Activated naive CD8-positive, alpha-beta T cell treated with anti-CD3 and anti-CD28 coated beads, Interleukin-2, amount 50 U/mL, for 24 hours (primary cell): ENCODE measurements at regions not wholly inside any gene's neighbourhood (a gene's known extent, or its start where the extent isn't known, plus 50 kb on each side); places are given as distances from the start of the nearest gene placed in this dataset.

Source experiments
- ATAC-seq: fragments of 150-1000 bp; cut with Tn5 transposase; one replicate; pipeline ENCODE4 v1.10.0; 2021
- DNase-seq: peaks from one replicate; pipeline ENCODE4 v3.0.0; 2021
- H3K27ac Mint-ChIP-seq: one replicate; pipeline ENCODE4 v1.8.0; 2021; ENCODE audit warnings: mild to moderate bottlenecking, mixed read lengths
- H3K27me3 Mint-ChIP-seq: one replicate; pipeline ENCODE4 v1.8.0; 2021; ENCODE audit warnings: mixed read lengths
- H3K36me3 Mint-ChIP-seq: one replicate; pipeline ENCODE4 v1.8.0; 2021; ENCODE audit warnings: low read depth, mixed read lengths
- H3K4me1 Mint-ChIP-seq: one replicate; pipeline ENCODE4 v1.8.0; 2021; ENCODE audit warnings: mixed read lengths
- H3K4me3 Mint-ChIP-seq: one replicate; pipeline ENCODE4 v1.8.0; 2021; ENCODE audit warnings: mild to moderate bottlenecking, moderate library complexity, mixed read lengths
- H3K9me3 Mint-ChIP-seq: one replicate; pipeline ENCODE4 v1.8.0; 2021; ENCODE audit warnings: mixed read lengths

DNA sequence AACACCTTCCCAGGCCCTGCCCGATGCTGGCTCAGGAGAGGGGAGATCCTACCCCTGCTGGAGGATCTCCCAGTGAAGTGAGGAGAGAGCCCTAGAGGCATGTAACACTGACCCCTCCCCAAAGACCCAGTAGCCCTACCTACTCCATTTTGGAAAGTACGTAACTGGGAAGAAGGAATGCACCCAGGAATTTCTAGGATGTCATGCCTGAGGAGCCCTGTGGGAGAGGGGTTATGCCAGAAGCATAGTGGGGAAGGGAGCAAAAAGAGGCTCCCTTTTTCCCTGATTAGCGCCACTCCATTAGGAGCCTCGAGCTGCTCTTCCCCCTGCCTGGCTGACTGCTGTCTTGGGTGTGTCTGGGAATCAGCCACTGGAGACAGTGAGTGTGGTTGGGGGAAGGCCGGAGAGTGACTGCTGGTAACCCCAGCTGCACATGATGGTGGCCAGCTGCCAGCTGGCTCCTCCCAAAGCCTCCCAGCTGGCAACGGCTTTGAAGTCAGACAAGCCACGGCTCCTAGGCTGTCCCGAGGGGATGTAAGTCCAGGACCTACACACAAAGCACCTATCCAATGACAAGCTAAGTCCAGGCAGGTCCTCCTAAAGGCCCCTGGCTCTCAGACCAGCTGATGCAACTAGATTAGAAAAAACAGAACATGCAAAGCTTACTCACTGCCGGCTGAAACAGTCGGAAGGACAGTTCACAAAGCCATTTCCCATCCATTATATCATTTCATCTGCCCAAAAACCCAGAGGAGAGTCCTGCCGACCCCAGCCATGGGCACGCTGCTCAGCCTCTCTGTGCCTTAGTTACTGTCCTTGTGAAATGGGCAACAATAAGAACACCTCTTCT, 136.5 kb upstream of the ABCA1 start:
- Mint-ChIP-seq H3K27me3 (peaks cover 6% of the 10 kb centered on the region), H3K9me3 (no peaks in the 10 kb centered on the region), H3K36me3 (no peaks in the 10 kb centered on the region), H3K4me3 (no peak overlapping the region), H3K27ac (no peak overlapping the region), H3K4me1 (peaks cover 14% of the 10 kb centered on the region)
- DNase-seq (peak; percentile 4), ATAC-seq (peak; percentile 21)

DNA sequence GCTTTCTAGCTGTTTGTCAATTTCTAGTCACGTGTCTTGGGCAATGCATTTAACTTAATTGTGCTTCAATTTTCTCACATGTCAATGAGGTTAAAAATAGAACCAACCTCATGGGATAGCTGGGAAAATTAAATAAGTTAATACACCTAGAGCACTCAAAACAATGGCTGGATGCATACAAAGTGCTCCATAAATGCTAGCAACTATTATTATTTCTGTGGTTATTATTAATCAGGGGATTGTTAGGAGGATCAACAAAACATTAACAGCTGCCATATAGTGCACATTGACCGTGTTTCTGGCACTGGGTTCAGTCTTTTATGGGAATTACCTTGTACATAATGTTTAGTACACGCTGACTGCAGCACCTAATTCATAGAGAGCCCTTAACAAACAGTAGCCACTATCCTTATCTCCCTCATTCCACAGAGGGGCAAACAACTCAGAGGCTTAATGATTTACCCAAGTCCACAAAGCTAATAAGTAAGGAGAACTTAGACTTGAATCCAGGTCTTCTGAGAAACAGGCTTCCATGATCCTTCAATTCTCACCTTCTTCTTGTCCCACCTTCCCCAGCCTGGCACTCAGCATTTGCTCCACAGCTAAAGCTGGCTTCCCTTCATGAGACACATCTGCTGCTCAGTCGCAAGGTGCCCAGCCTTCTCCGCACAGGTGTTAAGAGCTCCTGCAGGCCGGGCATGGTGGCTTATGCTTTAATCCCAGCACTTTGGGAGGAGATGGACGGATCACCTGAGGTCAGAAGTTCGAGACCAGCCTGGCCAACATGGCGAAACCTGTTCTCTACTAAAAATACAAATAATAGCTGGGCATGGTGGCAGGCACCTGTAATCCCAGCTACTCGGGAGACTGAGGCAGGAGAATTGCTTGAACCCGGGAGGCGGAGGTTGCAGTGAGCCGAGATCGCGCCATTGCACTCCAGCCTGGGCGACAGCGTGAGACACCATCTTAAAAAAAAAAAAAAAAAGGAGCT, 137.4 kb upstream of the ABCA1 start:
- Mint-ChIP-seq H3K9me3 (no peaks in the 10 kb centered on the region), H3K4me3 (no peak overlapping the region), H3K27ac (no peak overlapping the region), H3K27me3 (peaks cover 6% of the 10 kb centered on the region), H3K36me3 (no peaks in the 10 kb centered on the region), H3K4me1 (peaks cover 14% of the 10 kb centered on the region)
- DNase-seq (no peak), ATAC-seq (no peak)

DNA sequence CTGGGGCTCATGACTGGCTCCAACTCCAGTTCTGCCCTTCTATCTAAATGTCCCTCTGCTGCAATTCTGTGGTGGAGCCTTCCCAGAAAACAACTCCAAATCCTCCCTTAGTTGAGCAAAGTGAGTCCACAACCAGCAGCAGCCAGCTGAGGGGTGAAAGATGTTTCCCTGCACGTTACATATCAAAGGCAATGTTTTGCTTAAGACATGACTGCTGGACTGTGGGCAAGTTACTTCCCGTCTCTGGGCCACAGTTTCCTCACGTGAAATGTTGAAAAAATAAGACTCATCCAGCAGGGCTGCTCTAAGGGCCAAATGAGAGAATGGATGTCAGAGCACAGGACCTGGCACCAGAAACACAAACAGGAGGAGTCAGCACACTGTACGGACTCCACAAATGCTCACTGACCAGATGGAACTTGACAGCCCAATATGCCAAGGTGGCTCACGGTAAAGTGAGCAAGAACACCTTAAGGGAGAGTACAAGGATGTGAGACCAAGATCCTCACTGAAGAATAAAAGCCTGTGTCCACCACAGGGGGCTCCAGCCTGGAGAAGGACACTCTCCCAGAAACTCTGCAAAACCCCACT, 138.4 kb upstream of the ABCA1 start:
- no peak overlapping the region for H3K27ac Mint-ChIP-seq
- ATAC-seq (no peak), DNase-seq (no peak)
- no peaks in the 10 kb centered on the region for H3K9me3 Mint-ChIP-seq
- peaks cover 14% of the 10 kb centered on the region for H3K4me1 Mint-ChIP-seq
- peaks cover 6% of the 10 kb centered on the region for H3K27me3 Mint-ChIP-seq
- H3K36me3 Mint-ChIP-seq, result no peaks in the 10 kb centered on the region
- no peak overlapping the region for H3K4me3 Mint-ChIP-seq

DNA sequence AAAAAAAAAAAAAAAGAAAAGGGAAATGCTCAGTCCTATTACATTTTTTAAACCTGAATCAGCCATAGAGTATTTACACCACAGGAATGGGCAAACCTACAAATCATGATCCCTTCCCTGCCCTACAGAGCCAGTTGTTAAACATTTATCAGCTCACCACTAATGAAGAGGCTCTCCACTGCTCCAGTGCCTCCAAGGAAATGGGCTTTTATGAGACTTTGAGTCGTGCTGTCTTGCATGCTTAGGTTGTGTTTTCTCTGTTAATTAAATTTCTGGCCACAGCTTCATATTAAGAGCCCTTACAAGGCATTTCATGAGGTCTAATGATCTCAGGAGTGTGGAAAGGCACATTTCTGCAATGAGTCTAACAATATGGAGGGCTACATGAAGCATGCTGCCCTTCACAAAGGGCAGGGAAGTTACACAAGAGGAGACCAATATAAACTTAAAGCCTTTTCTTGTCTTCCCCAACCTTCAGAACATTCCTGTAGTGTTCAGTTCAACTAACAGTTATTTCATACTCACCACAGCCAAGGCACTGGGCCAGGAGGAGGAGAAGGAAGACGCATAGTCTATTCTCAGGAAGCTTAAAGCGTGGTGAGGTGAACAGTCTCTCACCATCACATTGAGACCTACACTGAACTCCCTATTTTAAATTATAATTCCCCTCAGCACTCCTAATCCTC, 140.1 kb upstream of the ABCA1 start:
- peaks cover 14% of the 10 kb centered on the region for H3K4me1 Mint-ChIP-seq
- H3K4me3 Mint-ChIP-seq, result no peak overlapping the region
- no peak for DNase-seq
- ATAC-seq, result no peak
- H3K27me3 Mint-ChIP-seq, result peaks cover 3% of the 10 kb centered on the region
- no peak overlapping the region for H3K27ac Mint-ChIP-seq
- H3K9me3 Mint-ChIP-seq, result no peaks in the 10 kb centered on the region
- H3K36me3 Mint-ChIP-seq, result no peaks in the 10 kb centered on the region

DNA sequence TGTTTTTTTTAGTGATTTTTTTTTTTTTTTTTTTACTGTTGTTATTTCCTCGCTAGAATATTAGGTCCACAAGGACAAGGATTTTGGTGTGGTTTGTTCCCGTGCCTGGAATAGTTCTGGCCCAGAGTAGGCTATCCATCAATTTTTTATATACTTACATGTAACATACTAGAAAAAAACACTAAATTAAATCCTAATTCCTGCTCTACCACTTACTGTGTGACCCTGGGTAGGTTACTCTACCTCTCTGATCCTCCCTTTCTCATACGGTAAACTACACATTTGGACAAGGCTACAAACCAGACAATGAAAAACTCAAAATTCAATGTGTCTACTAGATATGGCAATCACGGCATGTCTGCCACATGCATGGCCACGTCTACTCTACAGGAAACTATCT, 141.3 kb upstream of the ABCA1 start:
- Mint-ChIP-seq H3K36me3 (no peaks in the 10 kb centered on the region), H3K4me3 (no peak overlapping the region), H3K4me1 (peaks cover 6% of the 10 kb centered on the region), H3K27ac (no peak overlapping the region), H3K9me3 (no peaks in the 10 kb centered on the region), H3K27me3 (peaks cover 3% of the 10 kb centered on the region)
- DNase-seq (no peak), ATAC-seq (no peak)

DNA sequence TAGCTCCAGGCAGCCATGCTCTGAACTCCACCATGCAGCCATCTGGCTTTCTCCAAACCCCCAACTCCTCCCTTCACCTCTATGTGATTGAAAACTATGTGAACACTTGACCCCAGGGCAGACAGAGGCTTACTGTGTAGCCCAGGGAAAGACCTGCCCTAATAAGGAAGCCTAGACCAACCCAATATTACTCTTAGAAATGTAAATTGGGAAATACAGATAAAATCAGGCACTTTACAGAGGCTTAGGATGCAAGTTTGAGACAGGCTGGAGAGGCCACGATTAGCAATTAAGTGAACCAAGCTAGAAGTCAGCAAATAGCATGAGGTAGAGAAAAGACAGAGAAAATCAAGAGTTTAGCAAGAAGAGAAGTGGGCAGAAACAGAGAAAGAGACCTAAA, 141.7 kb upstream of the ABCA1 start:
- ATAC-seq (no peak), DNase-seq (no peak)
- Mint-ChIP-seq H3K27me3 (peaks cover 3% of the 10 kb centered on the region), H3K4me3 (no peak overlapping the region), H3K36me3 (no peaks in the 10 kb centered on the region), H3K27ac (no peak overlapping the region), H3K9me3 (no peaks in the 10 kb centered on the region), H3K4me1 (peaks cover 5% of the 10 kb centered on the region)

DNA sequence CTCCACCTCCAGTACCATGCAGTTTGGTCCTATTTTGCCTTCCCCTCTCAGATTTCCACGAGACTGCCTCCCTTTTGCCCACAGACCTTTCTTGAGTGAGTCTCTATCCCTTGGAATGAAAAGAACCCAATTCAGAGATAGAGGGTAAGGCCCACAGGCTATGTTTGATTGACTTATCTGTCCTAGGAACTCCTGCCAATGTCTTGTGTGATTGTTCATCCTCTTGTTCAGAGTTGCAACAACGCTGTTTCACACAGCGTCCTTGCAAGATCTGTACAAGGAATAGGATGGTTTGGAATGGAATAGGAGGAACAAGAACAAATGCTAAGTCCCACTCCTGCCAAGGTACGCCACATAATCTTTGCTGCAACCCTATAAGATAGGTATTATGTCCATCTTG, 142.2 kb upstream of the ABCA1 start:
- no peak overlapping the region for H3K27ac Mint-ChIP-seq
- ATAC-seq (no peak), DNase-seq (no peak)
- H3K4me3 Mint-ChIP-seq, result no peak overlapping the region
- peaks cover 3% of the 10 kb centered on the region for H3K4me1 Mint-ChIP-seq
- H3K9me3 Mint-ChIP-seq, result no peaks in the 10 kb centered on the region
- no peaks in the 10 kb centered on the region for H3K36me3 Mint-ChIP-seq
- no peaks in the 10 kb centered on the region for H3K27me3 Mint-ChIP-seq

DNA sequence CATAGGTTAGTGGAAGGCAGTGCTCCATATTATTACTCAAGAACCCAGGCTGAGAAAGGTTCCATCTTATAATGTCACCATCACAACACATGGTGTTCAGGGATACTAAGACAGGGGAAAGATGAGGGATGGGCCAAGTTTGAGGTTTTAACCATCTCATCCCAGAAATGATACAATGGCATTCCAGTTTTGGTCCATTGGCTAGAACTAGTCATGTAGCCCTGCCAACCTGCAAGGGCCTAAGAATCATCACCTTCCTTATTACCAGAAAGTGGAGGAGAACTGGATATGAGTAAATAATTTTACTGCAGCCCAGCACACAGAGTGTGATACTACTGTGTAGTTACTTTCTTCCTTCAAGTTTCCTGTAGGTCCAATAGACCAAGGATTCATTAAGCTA, 144.5 kb upstream of the ABCA1 start:
- Mint-ChIP-seq H3K27me3 (no peaks in the 10 kb centered on the region), H3K4me3 (no peak overlapping the region), H3K4me1 (no peaks in the 10 kb centered on the region), H3K9me3 (no peaks in the 10 kb centered on the region), H3K36me3 (no peaks in the 10 kb centered on the region), H3K27ac (no peak overlapping the region)
- DNase-seq (no peak), ATAC-seq (no peak)

DNA sequence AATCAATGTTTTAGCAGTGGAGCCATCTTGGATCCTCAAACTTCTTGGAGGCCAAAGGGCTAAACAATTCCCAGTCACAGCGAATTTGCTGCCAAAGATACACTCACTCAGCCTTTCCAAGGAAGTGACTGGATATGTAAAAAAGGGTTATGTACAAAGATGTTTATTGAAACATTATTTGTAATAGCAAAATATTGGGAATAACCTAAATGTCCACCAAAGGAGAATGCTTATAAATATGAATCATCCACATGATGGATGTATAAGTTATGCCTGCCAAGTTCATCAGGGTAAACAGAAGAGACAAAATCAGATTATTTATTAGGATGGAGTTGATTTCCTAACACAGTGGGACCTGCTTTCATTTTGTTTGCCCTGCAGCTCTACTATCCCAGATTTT, 145.2 kb upstream of the ABCA1 start:
- no peak for DNase-seq
- H3K27ac Mint-ChIP-seq, result no peak overlapping the region
- H3K27me3 Mint-ChIP-seq, result no peaks in the 10 kb centered on the region
- ATAC-seq, result no peak
- no peaks in the 10 kb centered on the region for H3K9me3 Mint-ChIP-seq
- H3K4me3 Mint-ChIP-seq, result no peak overlapping the region
- no peaks in the 10 kb centered on the region for H3K36me3 Mint-ChIP-seq
- H3K4me1 Mint-ChIP-seq, result no peaks in the 10 kb centered on the region

DNA sequence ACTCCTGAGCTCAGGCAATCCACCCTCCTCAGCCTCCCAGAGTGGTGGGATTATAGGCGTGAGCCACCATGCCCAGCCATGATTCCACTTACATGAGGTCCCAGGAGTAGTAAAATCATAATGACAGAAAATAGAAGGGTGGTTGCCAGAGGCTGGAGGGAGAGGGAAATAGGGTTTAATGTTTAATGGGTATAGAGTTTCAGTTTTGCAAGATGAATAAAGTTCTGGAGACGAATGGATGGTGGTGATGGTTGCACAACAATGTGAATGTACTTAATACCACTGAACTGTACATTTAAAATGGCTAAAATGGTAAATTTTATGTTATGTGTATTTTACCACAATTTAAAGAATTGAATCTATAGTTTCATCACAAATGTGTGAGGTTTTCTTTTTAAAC, 146.5 kb upstream of the ABCA1 start:
- Mint-ChIP-seq H3K27ac (no peak overlapping the region), H3K4me3 (no peak overlapping the region), H3K27me3 (no peaks in the 10 kb centered on the region), H3K36me3 (no peaks in the 10 kb centered on the region), H3K9me3 (no peaks in the 10 kb centered on the region), H3K4me1 (no peaks in the 10 kb centered on the region)
- DNase-seq, result no peak
- no peak for ATAC-seq

DNA sequence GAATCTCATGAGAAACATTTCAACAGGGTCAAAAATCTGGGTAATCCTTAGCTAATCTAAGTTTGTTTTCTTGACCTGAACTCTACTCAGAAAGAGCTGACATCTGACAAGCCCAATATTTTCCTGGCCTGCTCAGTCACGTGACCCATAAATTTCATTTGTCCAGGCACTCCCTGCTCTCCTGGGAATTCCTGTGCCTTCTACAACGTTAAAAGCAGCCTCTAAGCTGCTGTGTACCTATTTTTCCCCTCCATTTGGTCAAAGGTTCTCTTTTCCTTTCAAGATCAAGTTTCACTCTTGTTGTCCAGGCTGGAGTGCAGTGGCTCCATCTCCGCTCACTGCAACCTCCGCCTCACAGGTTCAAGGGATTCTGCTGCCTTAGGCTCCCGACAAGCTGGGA, 148.8 kb upstream of the ABCA1 start:
- ATAC-seq (no peak), DNase-seq (no peak)
- no peak overlapping the region for H3K27ac Mint-ChIP-seq
- H3K36me3 Mint-ChIP-seq, result no peaks in the 10 kb centered on the region
- H3K9me3 Mint-ChIP-seq, result no peaks in the 10 kb centered on the region
- H3K27me3 Mint-ChIP-seq, result no peaks in the 10 kb centered on the region
- H3K4me3 Mint-ChIP-seq, result no peak overlapping the region
- H3K4me1 Mint-ChIP-seq, result no peaks in the 10 kb centered on the region

DNA sequence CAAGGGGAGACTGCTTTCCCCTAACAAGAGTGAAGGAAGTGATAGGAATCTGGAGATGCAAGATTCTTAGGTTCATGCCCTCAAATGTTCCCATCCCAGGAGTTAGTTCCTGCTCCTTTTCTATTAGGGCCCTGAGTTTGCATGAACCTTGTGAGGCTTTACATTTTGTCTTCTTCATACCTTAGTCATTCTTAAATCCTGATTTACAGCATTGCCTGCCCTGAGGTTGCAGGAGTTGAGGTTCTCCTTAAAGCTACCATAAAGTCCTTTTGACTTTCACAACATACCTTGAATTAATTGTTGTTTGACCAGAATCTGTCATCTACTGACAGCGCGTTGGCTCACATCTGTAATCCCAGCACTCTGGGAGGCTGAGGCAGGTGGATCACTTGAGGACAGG, 151.5 kb upstream of the ABCA1 start:
- Mint-ChIP-seq H3K36me3 (no peaks in the 10 kb centered on the region), H3K27ac (no peak overlapping the region), H3K4me1 (no peaks in the 10 kb centered on the region), H3K4me3 (no peak overlapping the region), H3K9me3 (no peaks in the 10 kb centered on the region), H3K27me3 (no peaks in the 10 kb centered on the region)
- DNase-seq (no peak), ATAC-seq (no peak)

DNA sequence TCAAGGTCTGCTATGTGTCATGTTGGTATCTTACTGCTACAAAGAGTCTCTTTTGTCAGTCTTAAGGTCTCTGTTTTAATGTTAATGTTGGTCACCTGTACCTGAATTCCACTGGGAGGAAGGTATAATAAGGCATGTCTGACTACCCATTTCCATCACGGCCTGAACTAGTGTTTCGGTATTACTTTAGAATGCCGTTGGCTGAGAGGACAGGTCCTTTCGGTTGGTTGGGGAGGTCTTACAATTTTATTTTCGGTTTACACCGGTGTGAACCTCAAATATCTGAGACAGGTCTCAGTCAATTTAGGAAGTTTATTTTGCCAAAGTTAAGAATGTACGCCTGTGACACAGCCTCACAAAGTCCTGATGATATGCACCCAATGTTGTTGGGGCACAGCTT, 154.9 kb upstream of the ABCA1 start:
- ATAC-seq (no peak), DNase-seq (no peak)
- Mint-ChIP-seq H3K9me3 (no peaks in the 10 kb centered on the region), H3K27me3 (no peaks in the 10 kb centered on the region), H3K27ac (no peak overlapping the region), H3K4me1 (no peaks in the 10 kb centered on the region), H3K4me3 (no peak overlapping the region), H3K36me3 (no peaks in the 10 kb centered on the region)

DNA sequence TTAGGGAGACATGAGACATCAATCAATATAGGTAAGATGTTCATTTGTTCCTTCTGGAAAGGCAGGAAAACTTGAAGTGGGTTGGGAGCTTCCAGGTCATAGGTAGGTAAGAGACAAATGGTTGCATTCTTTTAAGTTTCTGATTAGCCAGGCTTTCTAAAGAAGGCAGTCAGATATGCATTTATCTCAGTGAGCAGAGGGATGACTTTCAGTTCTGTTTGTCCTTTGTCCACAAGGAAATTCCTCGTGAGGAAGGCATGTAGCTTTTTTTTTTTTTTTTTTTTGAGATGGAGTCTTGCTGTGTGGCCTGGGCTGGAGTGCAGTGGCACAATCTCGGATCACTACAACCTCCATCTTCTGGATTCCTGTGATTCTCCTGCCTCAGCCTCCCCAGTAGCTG, 155.3 kb upstream of the ABCA1 start:
- no peaks in the 10 kb centered on the region for H3K9me3 Mint-ChIP-seq
- DNase-seq, result no peak
- ATAC-seq, result no peak
- H3K4me1 Mint-ChIP-seq, result no peaks in the 10 kb centered on the region
- no peak overlapping the region for H3K27ac Mint-ChIP-seq
- H3K4me3 Mint-ChIP-seq, result no peak overlapping the region
- no peaks in the 10 kb centered on the region for H3K27me3 Mint-ChIP-seq
- H3K36me3 Mint-ChIP-seq, result no peaks in the 10 kb centered on the region
